ENCODE measurements at regions not wholly inside any gene's neighbourhood (a gene's known extent, or its start where the extent isn't known, plus 50 kb on each side); places are given as distances from the start of the nearest gene placed in this dataset.
A peak's percentile ranks its signal among the peaks of the same experiment; 100 is the strongest.

- Histone ChIP-seq H3K27ac (ENCODE audit: insufficient read depth, low read length) (no peak overlapping the region), H3K27me3 (ENCODE audit: control insufficient read depth, insufficient read depth, low read length) (peaks cover 6% of the 10 kb centered on the region), H3K36me3 (ENCODE audit: control insufficient read depth, insufficient read depth, low read length) (no peaks in the 10 kb centered on the region), H3K79me2 (ENCODE audit: control insufficient read depth, insufficient read depth, low read length) (no peaks in the 10 kb centered on the region), H3K4me3 (replicated peaks in 1 of 4; ENCODE audit: control extremely low read depth in 1 of 4, insufficient read depth in 1 of 4, low read depth in 3 of 4, low read length in 4 of 4) (no peak overlapping the region), H2AFZ (ENCODE audit: low read length) (no peak overlapping the region), H4K20me1 (ENCODE audit: control insufficient read depth, extremely low read depth, insufficient read depth, low read length) (no peaks in the 10 kb centered on the region), H3K9ac (ENCODE audit: insufficient read depth, low read length) (no peak overlapping the region), H3K9me3 (ENCODE audit: control insufficient read depth, insufficient read depth, low read depth, low read length) (no peaks in the 10 kb centered on the region), H3K4me2 (ENCODE audit: extremely low read depth, insufficient read depth, low read length) (no peak overlapping the region), H3K4me1 (ENCODE audit: control insufficient read depth, extremely low read depth, insufficient read depth, low read length) (no peaks in the 10 kb centered on the region)
- TF ChIP-seq CTCF (conservative IDR thresholded peaks at IDR 0.05 in 1 of 2, IDR thresholded peaks at IDR 0.05 in 1 of 2; ENCODE audit: low read depth in 1 of 2, low read length in 2 of 2) (no peak), EZH2 (IDR thresholded peaks at IDR 0.05; ENCODE audit: low read length, missing control alignments) (no peak)
- DNase-seq (ENCODE audit: low read depth in 2 of 2) = peak; percentile 11 to 76
Measured at GRCh38 chr2:120508567-120509041, 162.7 kb downstream of the INHBB start.

DNA sequence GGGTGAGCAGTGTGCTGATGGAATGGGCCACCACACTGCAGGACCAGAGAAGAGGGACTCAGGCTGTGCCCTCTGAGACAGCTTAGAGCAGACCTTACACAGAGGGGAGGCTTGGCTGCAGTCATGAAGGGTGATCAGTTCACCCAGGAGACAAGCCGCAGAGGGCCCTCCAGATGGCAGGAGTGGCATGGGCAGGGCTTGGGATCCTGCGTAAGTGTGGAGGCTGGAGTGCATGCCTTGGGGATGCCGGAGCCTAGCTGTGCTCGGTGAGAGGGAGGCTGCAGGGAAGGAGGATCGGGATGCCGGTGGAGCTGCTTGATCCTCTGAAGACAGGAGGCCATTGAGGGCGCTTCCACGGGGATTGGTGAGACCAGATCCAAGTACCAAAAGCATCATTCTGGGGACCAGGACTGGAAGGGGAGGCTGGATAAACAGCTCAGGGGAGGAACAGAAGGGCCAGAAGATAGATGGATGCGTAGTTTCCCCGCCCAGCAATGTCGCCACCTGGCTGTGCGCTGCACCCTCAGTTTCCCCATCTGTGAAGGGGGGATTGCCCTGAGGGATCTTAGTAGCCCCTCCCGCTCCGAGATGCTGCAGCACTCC is 163.4 kb downstream of the INHBB start:
- DNase-seq (ENCODE audit: low read depth in 2 of 2) = no peak
- Histone ChIP-seq H2AFZ (ENCODE audit: low read length) (no peak overlapping the region), H3K79me2 (ENCODE audit: control insufficient read depth, insufficient read depth, low read length) (no peaks in the 10 kb centered on the region), H4K20me1 (ENCODE audit: control insufficient read depth, extremely low read depth, insufficient read depth, low read length) (no peaks in the 10 kb centered on the region), H3K27ac (ENCODE audit: insufficient read depth, low read length) (no peak overlapping the region), H3K36me3 (ENCODE audit: control insufficient read depth, insufficient read depth, low read length) (no peaks in the 10 kb centered on the region), H3K4me1 (ENCODE audit: control insufficient read depth, extremely low read depth, insufficient read depth, low read length) (no peaks in the 10 kb centered on the region), H3K27me3 (ENCODE audit: control insufficient read depth, insufficient read depth, low read length) (peaks cover 6% of the 10 kb centered on the region), H3K9me3 (ENCODE audit: control insufficient read depth, insufficient read depth, low read depth, low read length) (no peaks in the 10 kb centered on the region), H3K4me3 (replicated peaks in 1 of 4; ENCODE audit: control extremely low read depth in 1 of 4, insufficient read depth in 1 of 4, low read depth in 3 of 4, low read length in 4 of 4) (no peak overlapping the region), H3K4me2 (ENCODE audit: extremely low read depth, insufficient read depth, low read length) (no peak overlapping the region), H3K9ac (ENCODE audit: insufficient read depth, low read length) (no peak overlapping the region)
- TF ChIP-seq EZH2 (IDR thresholded peaks at IDR 0.05; ENCODE audit: low read length, missing control alignments) = no peak
- no peak for TF ChIP-seq CTCF (conservative IDR thresholded peaks at IDR 0.05 in 1 of 2, IDR thresholded peaks at IDR 0.05 in 1 of 2; ENCODE audit: low read depth in 1 of 2, low read length in 2 of 2)

- H3K4me1 ChIP-seq (ENCODE audit: control insufficient read depth, extremely low read depth, insufficient read depth, low read length) = no peaks in the 10 kb centered on the region
- no peak for DNase-seq (ENCODE audit: low read depth in 2 of 2)
- no peak overlapping the region for H3K4me2 ChIP-seq (ENCODE audit: extremely low read depth, insufficient read depth, low read length)
- peaks cover 9% of the 10 kb centered on the region for H3K27me3 ChIP-seq (ENCODE audit: control insufficient read depth, insufficient read depth, low read length)
- H2AFZ ChIP-seq (ENCODE audit: low read length) = no peak overlapping the region
- H3K79me2 ChIP-seq (ENCODE audit: control insufficient read depth, insufficient read depth, low read length) = no peaks in the 10 kb centered on the region
- TF ChIP-seq CTCF (conservative IDR thresholded peaks at IDR 0.05 in 1 of 2, IDR thresholded peaks at IDR 0.05 in 1 of 2; ENCODE audit: low read depth in 1 of 2, low read length in 2 of 2) = no peak
- TF ChIP-seq EZH2 (IDR thresholded peaks at IDR 0.05; ENCODE audit: low read length, missing control alignments) = no peak
- no peak overlapping the region for H3K9ac ChIP-seq (ENCODE audit: insufficient read depth, low read length)
- no peaks in the 10 kb centered on the region for H3K36me3 ChIP-seq (ENCODE audit: control insufficient read depth, insufficient read depth, low read length)
- H4K20me1 ChIP-seq (ENCODE audit: control insufficient read depth, extremely low read depth, insufficient read depth, low read length) = no peaks in the 10 kb centered on the region
- H3K4me3 ChIP-seq (replicated peaks in 1 of 4; ENCODE audit: control extremely low read depth in 1 of 4, insufficient read depth in 1 of 4, low read depth in 3 of 4, low read length in 4 of 4) = no peak overlapping the region
- H3K27ac ChIP-seq (ENCODE audit: insufficient read depth, low read length) = no peak overlapping the region
- H3K9me3 ChIP-seq (ENCODE audit: control insufficient read depth, insufficient read depth, low read depth, low read length) = no peaks in the 10 kb centered on the region
Measured at GRCh38 chr2:120509991-120510735, 164.2 kb downstream of the INHBB start.
